ENCODE measurements at regions not wholly inside any gene's neighbourhood (a gene's known extent, or its start where the extent isn't known, plus 50 kb on each side); places are given as distances from the start of the nearest gene placed in this dataset.

GRCh38 chr7:20267482-20267881 lies 50.3 kb upstream of the MACC1 start:
- peaks cover 4% of the 10 kb centered on the region for H3K9me3 Mint-ChIP-seq
- no peaks in the 10 kb centered on the region for H3K36me3 Mint-ChIP-seq (ENCODE audit: low read depth)
- H3K4me1 Mint-ChIP-seq: peaks cover 41% of the 10 kb centered on the region
- peak; percentile 25 for TF ChIP-seq CTCF (conservative IDR thresholded peaks at IDR 0.05)
- no peak for DNase-seq (ENCODE audit: low read depth, low spot score)
- H3K4me3 Mint-ChIP-seq: no peak overlapping the region
- H3K27me3 Mint-ChIP-seq (ENCODE audit: low read depth): peaks cover 7% of the 10 kb centered on the region
- H3K27ac Mint-ChIP-seq (ENCODE audit: unreplicated experiment): no peak overlapping the region

- no peaks in the 10 kb centered on the region for H3K36me3 Mint-ChIP-seq (ENCODE audit: low read depth)
- peaks cover 2% of the 10 kb centered on the region for H3K9me3 Mint-ChIP-seq
- no peak overlapping the region for H3K27ac Mint-ChIP-seq (ENCODE audit: unreplicated experiment)
- peaks cover 7% of the 10 kb centered on the region for H3K27me3 Mint-ChIP-seq (ENCODE audit: low read depth)
- no peak overlapping the region for H3K4me3 Mint-ChIP-seq
- no peak for TF ChIP-seq CTCF (conservative IDR thresholded peaks at IDR 0.05)
- DNase-seq (ENCODE audit: low read depth, low spot score): no peak
- peaks cover 41% of the 10 kb centered on the region for H3K4me1 Mint-ChIP-seq
Observed at GRCh38 chr7:20268824-20269223, 51.6 kb upstream of the MACC1 start.

- H3K9me3 Mint-ChIP-seq: peaks cover 2% of the 10 kb centered on the region
- peaks cover 7% of the 10 kb centered on the region for H3K27me3 Mint-ChIP-seq (ENCODE audit: low read depth)
- no peak overlapping the region for H3K4me3 Mint-ChIP-seq
- TF ChIP-seq CTCF (conservative IDR thresholded peaks at IDR 0.05): no peak
- H3K36me3 Mint-ChIP-seq (ENCODE audit: low read depth): no peaks in the 10 kb centered on the region
- peaks cover 32% of the 10 kb centered on the region for H3K4me1 Mint-ChIP-seq
- no peak overlapping the region for H3K27ac Mint-ChIP-seq (ENCODE audit: unreplicated experiment)
- DNase-seq (ENCODE audit: low read depth, low spot score): no peak
Observed at GRCh38 chr7:20269726-20270125, 52.5 kb upstream of the MACC1 start.

- no peak for DNase-seq (ENCODE audit: low read depth, low spot score)
- peaks cover 1% of the 10 kb centered on the region for H3K9me3 Mint-ChIP-seq
- no peak overlapping the region for H3K4me3 Mint-ChIP-seq
- H3K36me3 Mint-ChIP-seq (ENCODE audit: low read depth): no peaks in the 10 kb centered on the region
- peaks cover 7% of the 10 kb centered on the region for H3K27me3 Mint-ChIP-seq (ENCODE audit: low read depth)
- peaks cover 26% of the 10 kb centered on the region for H3K4me1 Mint-ChIP-seq
- H3K27ac Mint-ChIP-seq (ENCODE audit: unreplicated experiment): no peak overlapping the region
- TF ChIP-seq CTCF (conservative IDR thresholded peaks at IDR 0.05): no peak
Observed at GRCh38 chr7:20270371-20270770, 53.2 kb upstream of the MACC1 start.

GRCh38 chr7:20270867-20271266 lies 53.7 kb upstream of the MACC1 start:
- Mint-ChIP-seq H3K9me3 (no peaks in the 10 kb centered on the region), H3K36me3 (ENCODE audit: low read depth) (no peaks in the 10 kb centered on the region), H3K4me3 (no peak overlapping the region), H3K4me1 (peaks cover 25% of the 10 kb centered on the region), H3K27ac (ENCODE audit: unreplicated experiment) (no peak overlapping the region), H3K27me3 (ENCODE audit: low read depth) (peaks cover 7% of the 10 kb centered on the region)
- no peak for DNase-seq (ENCODE audit: low read depth, low spot score)
- TF ChIP-seq CTCF (conservative IDR thresholded peaks at IDR 0.05): no peak

GRCh38 chr7:20275637-20276036 lies 55.1 kb upstream of the ITGB8 start:
- Mint-ChIP-seq H3K27ac (ENCODE audit: unreplicated experiment) (no peak overlapping the region), H3K4me3 (no peak overlapping the region)

More at GRCh38 chr7:20275637-20276036, 55.1 kb upstream of the ITGB8 start:
- H3K9me3 Mint-ChIP-seq: peaks cover 2% of the 10 kb centered on the region
- H3K4me1 Mint-ChIP-seq: no peaks in the 10 kb centered on the region
- H3K27me3 Mint-ChIP-seq (ENCODE audit: low read depth): no peaks in the 10 kb centered on the region
- H3K36me3 Mint-ChIP-seq (ENCODE audit: low read depth): no peaks in the 10 kb centered on the region
- TF ChIP-seq CTCF (conservative IDR thresholded peaks at IDR 0.05): no peak
- DNase-seq (ENCODE audit: low read depth, low spot score): no peak
